NB4 (cell line): ENCODE measurements at regions not wholly inside any gene's neighbourhood (a gene's known extent, or its start where the extent isn't known, plus 50 kb on each side); places are given as distances from the start of the nearest gene placed in this dataset.

ENCODE experiments used
- POLR2A ChIP-seq: IDR thresholded peaks from 2 replicates; pipeline ENCODE4 v1.6.1; 2011; ENCODE audit warnings: mild to moderate bottlenecking; ENCODE audit not compliant: insufficient read length; ENCODE audit errors: extremely low read depth
- TF ChIP-seq, protein P1 (sequence below): IDR thresholded peaks from one replicate; pipeline ENCODE4 v1.5.1; 2012; ENCODE audit warnings: low read depth, low read length
- TF ChIP-seq, protein P2 (sequence below): IDR thresholded peaks from 2 replicates; pipeline ENCODE4 v1.6.1; 2011; ENCODE audit warnings: low read depth, low read length

DNA sequence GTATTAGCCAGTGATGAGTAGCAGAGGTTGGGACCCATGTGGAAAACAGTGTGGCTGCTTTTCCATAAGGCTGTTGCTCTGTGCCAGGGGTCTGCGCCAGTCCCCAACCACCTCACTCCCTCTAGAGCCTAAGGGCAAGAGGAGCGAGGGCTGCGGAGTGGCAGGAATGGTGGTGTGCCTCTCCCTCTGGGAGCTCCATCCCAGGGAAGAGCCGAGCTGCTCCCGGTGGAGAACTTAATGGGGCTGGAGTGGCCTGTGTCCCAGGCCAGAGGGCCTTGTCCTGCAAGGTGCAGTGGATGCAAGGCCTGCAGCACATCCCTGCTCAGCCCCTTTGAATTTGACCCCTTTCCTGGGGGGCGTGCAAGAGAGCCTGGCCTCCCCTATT lies 105.4 kb upstream of the GRXCR1 start:
- TF ChIP-seq, protein P1, sequence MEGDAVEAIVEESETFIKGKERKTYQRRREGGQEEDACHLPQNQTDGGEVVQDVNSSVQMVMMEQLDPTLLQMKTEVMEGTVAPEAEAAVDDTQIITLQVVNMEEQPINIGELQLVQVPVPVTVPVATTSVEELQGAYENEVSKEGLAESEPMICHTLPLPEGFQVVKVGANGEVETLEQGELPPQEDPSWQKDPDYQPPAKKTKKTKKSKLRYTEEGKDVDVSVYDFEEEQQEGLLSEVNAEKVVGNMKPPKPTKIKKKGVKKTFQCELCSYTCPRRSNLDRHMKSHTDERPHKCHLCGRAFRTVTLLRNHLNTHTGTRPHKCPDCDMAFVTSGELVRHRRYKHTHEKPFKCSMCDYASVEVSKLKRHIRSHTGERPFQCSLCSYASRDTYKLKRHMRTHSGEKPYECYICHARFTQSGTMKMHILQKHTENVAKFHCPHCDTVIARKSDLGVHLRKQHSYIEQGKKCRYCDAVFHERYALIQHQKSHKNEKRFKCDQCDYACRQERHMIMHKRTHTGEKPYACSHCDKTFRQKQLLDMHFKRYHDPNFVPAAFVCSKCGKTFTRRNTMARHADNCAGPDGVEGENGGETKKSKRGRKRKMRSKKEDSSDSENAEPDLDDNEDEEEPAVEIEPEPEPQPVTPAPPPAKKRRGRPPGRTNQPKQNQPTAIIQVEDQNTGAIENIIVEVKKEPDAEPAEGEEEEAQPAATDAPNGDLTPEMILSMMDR = no peak
- TF ChIP-seq, protein P2, sequence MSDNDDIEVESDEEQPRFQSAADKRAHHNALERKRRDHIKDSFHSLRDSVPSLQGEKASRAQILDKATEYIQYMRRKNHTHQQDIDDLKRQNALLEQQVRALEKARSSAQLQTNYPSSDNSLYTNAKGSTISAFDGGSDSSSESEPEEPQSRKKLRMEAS = no peak
- TF ChIP-seq POLR2A = no peak
